Smooth muscle cell (in vitro differentiated cells): ENCODE measurements at regions not wholly inside any gene's neighbourhood (a gene's known extent, or its start where the extent isn't known, plus 50 kb on each side); places are given as distances from the start of the nearest gene placed in this dataset.

Experiments
- DNase-seq: peaks from one replicate; lab custom pipeline; 2025; ENCODE audit not compliant: unreplicated experiment; lab: John Stamatoyannopoulos, UW
- H2AFZ ChIP-seq: fragments of 200-600 bp; sonication (generic); 2 replicates; pipeline ENCODE4 v1.6.0; 2016; ENCODE audit warnings: antibody characterized with exemption, low read depth, mild to moderate bottlenecking
- H3F3A ChIP-seq: fragments of 200-600 bp; sonication (generic); 2 replicates; pipeline ENCODE4 v1.6.0; 2017; ENCODE audit warnings: antibody characterized with exemption, low read depth
- H3K27ac ChIP-seq: fragments of 200-600 bp; sonication (generic); 2 replicates; pipeline ENCODE4 v1.5.1; 2016; ENCODE audit warnings: low read depth, mild to moderate bottlenecking
- H3K27me3 ChIP-seq: fragments of 200-600 bp; sonication (generic); 2 replicates; pipeline ENCODE4 v1.6.1; 2016; ENCODE audit warnings: low read depth, mild to moderate bottlenecking
- H3K36me3 ChIP-seq: fragments of 200-600 bp; sonication (generic); 2 replicates; pipeline ENCODE4 v1.5.1; 2016; ENCODE audit warnings: low read depth
- H3K4me1 ChIP-seq: fragments of 200-600 bp; sonication (generic); 2 replicates; pipeline ENCODE4 v1.5.1; 2016; ENCODE audit warnings: low read depth
- H3K4me2 ChIP-seq: fragments of 200-600 bp; sonication (generic); 2 replicates; pipeline ENCODE4 v1.6.0; 2016; ENCODE audit warnings: mild to moderate bottlenecking
- H3K4me3 ChIP-seq: fragments of 200-600 bp; sonication (generic); 2 replicates; pipeline ENCODE4 v1.5.1; 2016; ENCODE audit warnings: mild to moderate bottlenecking
- H3K79me2 ChIP-seq: fragments of 200-600 bp; sonication (generic); 2 replicates; pipeline ENCODE4 v1.6.0; 2016; ENCODE audit warnings: low read depth, mild to moderate bottlenecking
- H3K9ac ChIP-seq: fragments of 200-600 bp; sonication (generic); 2 replicates; pipeline ENCODE4 v1.6.0; 2016; ENCODE audit warnings: low read depth
- H3K9me3 ChIP-seq: fragments of 200-600 bp; sonication (generic); replicated peaks from 2 replicates; pipeline ENCODE4 v1.5.1; 2016; ENCODE audit warnings: low read depth
- H4K20me1 ChIP-seq: fragments of 200-600 bp; sonication (generic); 2 replicates; pipeline ENCODE4 v1.6.0; 2016; ENCODE audit warnings: low read depth
- WGBS: methylation state at CpG from one replicate; pipeline ENCODE4 v1.1.7; 2016; ENCODE audit warnings: low lambda C conversion rate; 5-methylcytosine and 5-hydroxymethylcytosine counted together
- TF ChIP-seq, protein P1 (sequence below): fragments of 200-600 bp; sonication (generic); IDR thresholded peaks from 2 replicates; pipeline ENCODE4 v1.5.1; 2017; ENCODE audit warnings: borderline replicate concordance, mild to moderate bottlenecking, antibody characterized with exemption; ENCODE audit not compliant: insufficient read depth, poor library complexity, severe bottlenecking

DNA sequence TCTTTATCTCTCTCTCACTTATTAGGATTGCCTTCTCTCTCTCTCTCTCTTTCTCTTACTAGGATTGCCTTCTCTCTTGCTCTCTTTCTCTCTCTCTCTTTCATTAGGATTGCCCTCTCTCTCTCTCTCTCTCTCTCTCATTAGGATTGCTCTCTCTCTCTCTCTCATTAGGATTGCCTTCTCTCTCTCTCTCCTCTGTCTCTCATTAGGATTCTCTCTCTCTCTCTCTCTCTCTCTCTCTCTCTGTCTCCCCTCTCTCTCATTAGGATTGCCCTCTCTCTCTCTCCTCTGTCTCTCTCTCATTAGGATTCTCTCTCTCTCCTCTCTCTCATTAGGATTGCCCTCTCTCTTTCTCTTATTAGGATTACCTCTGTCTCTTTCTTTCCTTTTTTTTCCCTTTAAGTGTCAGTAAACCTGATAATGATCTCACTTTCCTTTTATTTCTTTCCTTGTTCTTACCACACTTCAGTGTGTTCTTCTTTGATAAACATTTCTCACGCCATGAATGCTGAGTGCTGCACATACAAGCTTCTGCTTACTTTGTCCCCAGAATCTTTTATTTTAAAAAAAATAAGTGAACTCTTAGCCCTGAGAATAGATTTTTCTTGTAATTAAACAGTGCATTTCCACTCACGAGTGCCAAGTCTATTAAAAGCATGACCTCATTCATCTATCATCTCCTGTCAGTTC is 243.4 kb upstream of the TBC1D5 start:
- DNase-seq, result no peak
- whole genome bisulfite sequencing, result 73% methylated on average over 2 of the region's 2 CpGs
- H3K4me2 ChIP-seq, result no peak overlapping the region

DNA sequence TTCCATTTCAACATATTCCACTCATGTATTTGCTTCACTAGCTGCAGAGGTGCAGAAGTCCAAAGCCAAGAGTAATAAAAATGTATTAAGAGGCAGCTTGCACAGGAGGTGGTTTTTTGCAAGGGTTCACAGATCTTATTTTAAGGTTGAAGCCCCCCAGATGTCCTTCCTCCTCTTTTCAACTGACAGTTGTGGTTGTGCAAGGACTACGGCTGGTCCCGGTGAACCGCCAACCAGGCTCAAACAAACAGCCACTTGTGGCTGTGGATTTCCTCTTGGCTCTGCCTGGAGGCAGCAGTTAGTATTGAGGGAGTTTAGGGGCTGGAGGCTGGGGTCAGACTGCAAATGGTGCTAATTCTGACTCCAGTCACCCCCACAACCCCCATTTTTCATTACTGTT is 240.7 kb upstream of the TBC1D5 start:
- no peak overlapping the region for H3K4me2 ChIP-seq
- TF ChIP-seq, protein P1, sequence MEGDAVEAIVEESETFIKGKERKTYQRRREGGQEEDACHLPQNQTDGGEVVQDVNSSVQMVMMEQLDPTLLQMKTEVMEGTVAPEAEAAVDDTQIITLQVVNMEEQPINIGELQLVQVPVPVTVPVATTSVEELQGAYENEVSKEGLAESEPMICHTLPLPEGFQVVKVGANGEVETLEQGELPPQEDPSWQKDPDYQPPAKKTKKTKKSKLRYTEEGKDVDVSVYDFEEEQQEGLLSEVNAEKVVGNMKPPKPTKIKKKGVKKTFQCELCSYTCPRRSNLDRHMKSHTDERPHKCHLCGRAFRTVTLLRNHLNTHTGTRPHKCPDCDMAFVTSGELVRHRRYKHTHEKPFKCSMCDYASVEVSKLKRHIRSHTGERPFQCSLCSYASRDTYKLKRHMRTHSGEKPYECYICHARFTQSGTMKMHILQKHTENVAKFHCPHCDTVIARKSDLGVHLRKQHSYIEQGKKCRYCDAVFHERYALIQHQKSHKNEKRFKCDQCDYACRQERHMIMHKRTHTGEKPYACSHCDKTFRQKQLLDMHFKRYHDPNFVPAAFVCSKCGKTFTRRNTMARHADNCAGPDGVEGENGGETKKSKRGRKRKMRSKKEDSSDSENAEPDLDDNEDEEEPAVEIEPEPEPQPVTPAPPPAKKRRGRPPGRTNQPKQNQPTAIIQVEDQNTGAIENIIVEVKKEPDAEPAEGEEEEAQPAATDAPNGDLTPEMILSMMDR, result no peak
- H3K27me3 ChIP-seq, result peaks cover 13% of the 10 kb centered on the region
- H3K9me3 ChIP-seq, result no peaks in the 10 kb centered on the region
- H2AFZ ChIP-seq, result no peak overlapping the region
- no peak for DNase-seq
- whole genome bisulfite sequencing, result 81% methylated on average over 3 of the region's 3 CpGs
- no peak overlapping the region for H3K9ac ChIP-seq
- H3K4me1 ChIP-seq, result no peaks in the 10 kb centered on the region
- no peaks in the 10 kb centered on the region for H3F3A ChIP-seq
- H4K20me1 ChIP-seq, result peaks cover 25% of the 10 kb centered on the region
- no peak overlapping the region for H3K27ac ChIP-seq
- no peaks in the 10 kb centered on the region for H3K36me3 ChIP-seq
- H3K79me2 ChIP-seq, result no peaks in the 10 kb centered on the region
- no peak overlapping the region for H3K4me3 ChIP-seq

More for the DNA sequence above, 243.4 kb upstream of the TBC1D5 start:
- Histone ChIP-seq H3K4me3 (no peak overlapping the region), H2AFZ (no peak overlapping the region), H4K20me1 (peaks cover 25% of the 10 kb centered on the region), H3K27me3 (peaks cover 13% of the 10 kb centered on the region), H3F3A (no peaks in the 10 kb centered on the region), H3K9me3 (no peaks in the 10 kb centered on the region), H3K4me1 (no peaks in the 10 kb centered on the region), H3K79me2 (no peaks in the 10 kb centered on the region), H3K36me3 (no peaks in the 10 kb centered on the region), H3K27ac (no peak overlapping the region), H3K9ac (no peak overlapping the region)
- TF ChIP-seq, protein P1, result no peak

- Histone ChIP-seq H3K27me3 (peaks cover 13% of the 10 kb centered on the region), H3K27ac (no peak overlapping the region), H4K20me1 (peaks cover 25% of the 10 kb centered on the region), H2AFZ (no peak overlapping the region), H3K9ac (no peak overlapping the region), H3K4me1 (no peaks in the 10 kb centered on the region), H3K9me3 (no peaks in the 10 kb centered on the region), H3K79me2 (no peaks in the 10 kb centered on the region), H3K36me3 (no peaks in the 10 kb centered on the region), H3K4me3 (no peak overlapping the region), H3K4me2 (no peak overlapping the region), H3F3A (no peaks in the 10 kb centered on the region)
- TF ChIP-seq, protein P1, result no peak
- 93% methylated on average over 3 of the region's 3 CpGs for WGBS
- DNase-seq, result no peak
Measured at GRCh38 chr3:17982211-17982880, 239.9 kb upstream of the TBC1D5 start.

- Histone ChIP-seq H3K36me3 (no peaks in the 10 kb centered on the region), H2AFZ (no peak overlapping the region), H3F3A (no peaks in the 10 kb centered on the region), H3K27me3 (peaks cover 13% of the 10 kb centered on the region), H3K4me1 (no peaks in the 10 kb centered on the region), H3K4me2 (no peak overlapping the region), H3K27ac (no peak overlapping the region), H3K79me2 (no peaks in the 10 kb centered on the region), H3K9ac (no peak overlapping the region), H3K9me3 (no peaks in the 10 kb centered on the region), H4K20me1 (peaks cover 17% of the 10 kb centered on the region), H3K4me3 (no peak overlapping the region)
- 72% methylated on average over 2 of the region's 2 CpGs for WGBS
- TF ChIP-seq, protein P1, result no peak
- DNase-seq, result no peak
Measured at GRCh38 chr3:17980863-17981262, 238.4 kb upstream of the TBC1D5 start.
